GM08714 (cell line): ENCODE measurements at regions not wholly inside any gene's neighbourhood (a gene's known extent, or its start where the extent isn't known, plus 50 kb on each side); places are given as distances from the start of the nearest gene placed in this dataset.
"Not testable (repeated sequence)": the region's sequence is repeated elsewhere in the genome, so short reads cannot be mapped to it uniquely, and the experiment has no call there.

Experiments used
- H3K4me3 ChIP-seq: fragments of 200-500 bp; sonication (Bioruptor generic); 2 replicates; pipeline ENCODE4 v1.5.1; 2014; ENCODE audit warnings: mild to moderate bottlenecking, low read length, inconsistent platforms
- ZNF274 ChIP-seq: IDR thresholded peaks from 2 replicates; pipeline ENCODE4 v1.6.1; 2012; ENCODE audit warnings: mild to moderate bottlenecking, low read depth, low read length

DNA sequence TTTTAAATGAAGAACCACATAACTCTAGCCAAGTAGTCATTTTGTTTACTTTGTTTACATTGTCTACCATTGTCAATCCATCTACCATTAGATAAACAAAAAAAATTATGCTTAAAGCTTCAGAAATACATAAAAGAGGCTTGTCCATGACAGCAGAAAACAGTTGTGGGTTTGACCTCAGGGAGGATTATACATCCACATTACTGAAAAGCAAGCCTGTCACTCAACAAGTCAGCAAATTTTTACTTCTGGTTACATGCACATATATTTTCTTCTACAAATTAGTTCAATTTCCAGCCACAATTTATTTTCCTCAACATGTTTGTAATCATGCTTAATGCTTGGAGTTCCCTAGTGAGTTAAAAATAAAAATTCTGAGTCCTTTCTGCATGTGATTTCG, 713.3 kb downstream of the COL12A1 start:
- no peak overlapping the region for H3K4me3 ChIP-seq
- TF ChIP-seq ZNF274 = no peak

DNA sequence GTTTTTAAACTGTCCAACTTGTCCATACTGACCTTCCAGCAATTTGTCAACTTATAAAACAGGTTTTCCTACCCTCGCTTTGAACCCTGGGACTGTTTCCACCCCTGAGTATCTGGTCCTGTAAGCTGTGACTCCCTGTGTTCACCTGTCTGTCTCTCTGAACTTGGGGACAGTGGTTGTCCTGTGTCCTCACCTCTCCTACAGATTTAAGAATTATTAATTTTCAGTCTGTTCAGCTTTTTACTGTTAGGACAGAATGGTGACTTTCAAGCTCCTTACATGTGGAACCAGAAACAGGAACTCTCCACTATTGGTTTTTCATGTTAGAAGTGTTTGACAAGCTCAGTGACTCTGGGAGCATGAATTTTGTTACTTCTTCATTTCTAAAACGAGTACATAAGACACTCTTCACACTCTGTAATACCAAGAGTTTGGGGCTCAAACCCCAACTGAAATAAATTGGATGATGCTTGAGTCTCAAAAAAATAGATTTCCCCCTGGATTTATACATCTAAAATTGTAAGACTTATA, 713.9 kb downstream of the COL12A1 start:
- no peak for TF ChIP-seq ZNF274
- H3K4me3 ChIP-seq = no peak overlapping the region

DNA sequence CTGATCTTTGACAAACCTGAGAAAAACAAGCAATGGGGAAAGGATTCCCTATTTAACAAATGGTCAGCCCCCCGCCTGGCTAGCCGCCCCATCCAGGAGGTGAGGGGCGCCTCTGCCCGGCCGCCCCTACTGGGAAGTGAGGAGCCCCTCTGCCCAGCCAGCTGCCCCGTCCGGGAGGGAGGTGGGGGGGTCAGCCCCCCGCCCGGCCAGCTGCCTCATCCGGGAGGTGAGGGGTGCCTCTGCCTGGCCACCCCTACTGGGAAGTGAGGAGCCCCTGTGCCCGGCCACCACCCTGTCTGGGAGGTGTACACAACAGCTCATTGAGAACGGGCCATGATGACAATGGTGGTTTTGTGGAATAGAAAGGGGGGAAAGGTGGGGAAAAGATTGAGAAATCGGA, 717.1 kb downstream of the COL12A1 start:
- H3K4me3 ChIP-seq = not testable (repeated sequence)

GRCh38 chr6:74482180-74482579, 723.7 kb downstream of the COL12A1 start:
- no peak overlapping the region for H3K4me3 ChIP-seq
- no peak for TF ChIP-seq ZNF274

GRCh38 chr6:74480561-74480960, 725.3 kb downstream of the COL12A1 start:
- no peak overlapping the region for H3K4me3 ChIP-seq
- TF ChIP-seq ZNF274 = no peak

- TF ChIP-seq ZNF274 = no peak
Measured at GRCh38 chr6:74479960-74480359, 725.9 kb downstream of the COL12A1 start.

DNA sequence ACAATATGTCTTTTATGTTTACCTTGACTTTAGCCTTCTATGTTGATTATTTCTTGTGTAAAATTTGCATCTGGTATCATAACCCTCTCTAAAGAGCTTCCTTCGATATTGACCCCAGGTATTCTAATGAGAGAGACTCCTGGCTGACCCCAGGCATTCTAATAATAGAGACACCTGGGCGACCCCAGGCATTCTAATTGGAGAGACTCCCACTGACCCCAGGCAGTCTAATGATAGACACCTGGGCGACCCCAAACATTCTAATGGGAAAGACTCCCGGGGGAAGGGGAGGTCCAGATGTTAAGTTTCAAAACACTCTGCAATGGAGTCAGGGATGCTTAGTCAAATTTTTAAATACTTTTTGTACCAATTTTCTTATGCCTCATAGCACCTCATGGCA, 726.4 kb downstream of the COL12A1 start:
- TF ChIP-seq ZNF274 = no peak
- no peak overlapping the region for H3K4me3 ChIP-seq

More at GRCh38 chr6:74479960-74480359, 725.9 kb downstream of the COL12A1 start:
- H3K4me3 ChIP-seq = no peak overlapping the region

DNA sequence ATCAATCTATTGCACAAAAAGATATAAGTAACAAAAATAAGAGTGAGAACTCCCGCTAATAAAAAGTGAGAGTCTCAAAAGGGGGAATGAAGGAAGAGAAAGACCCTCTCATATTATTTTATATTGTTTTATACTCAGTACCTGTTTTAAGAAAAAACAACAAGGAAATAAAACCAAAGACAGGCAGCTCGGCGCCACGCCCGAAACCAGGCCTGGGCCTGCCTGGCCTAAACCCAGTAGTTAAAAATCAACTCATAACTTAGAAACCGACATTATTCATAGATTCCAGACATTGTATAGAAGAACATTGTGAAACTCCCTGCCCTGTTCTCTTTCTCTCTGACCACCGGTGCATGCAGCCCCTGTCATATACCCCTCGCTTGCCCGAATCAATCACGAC, 731.8 kb downstream of the COL12A1 start:
- not testable (repeated sequence) for H3K4me3 ChIP-seq

GRCh38 chr6:74468552-74468951, 737.3 kb downstream of the COL12A1 start:
- not testable (repeated sequence) for H3K4me3 ChIP-seq

- no peak overlapping the region for H3K4me3 ChIP-seq
- no peak for TF ChIP-seq ZNF274
Measured at GRCh38 chr6:74467533-74468215, 738.2 kb downstream of the COL12A1 start.

GRCh38 chr6:74466572-74466971, 739.3 kb downstream of the COL12A1 start:
- TF ChIP-seq ZNF274 = no peak
- no peak overlapping the region for H3K4me3 ChIP-seq

GRCh38 chr6:74459260-74459659, 746.6 kb downstream of the COL12A1 start:
- no peak overlapping the region for H3K4me3 ChIP-seq
- TF ChIP-seq ZNF274 = no peak

DNA sequence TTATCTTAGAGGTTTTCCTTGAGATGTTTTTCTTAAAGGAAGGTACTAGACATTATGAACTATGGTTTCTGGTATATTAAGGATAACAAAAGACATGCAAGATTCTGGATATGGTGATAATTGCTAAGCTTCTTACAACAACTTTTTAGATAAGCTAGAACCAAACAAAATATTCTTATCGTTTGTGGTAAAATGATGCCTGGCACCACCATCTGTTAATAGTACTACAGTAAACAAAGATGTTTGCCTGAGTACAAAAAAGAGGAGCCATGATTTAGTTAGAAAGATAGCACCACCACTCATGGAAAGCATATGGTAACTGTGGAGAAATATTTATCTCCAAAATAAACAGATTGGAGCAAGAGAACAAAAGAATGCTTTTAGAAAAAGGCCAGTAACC, 747.3 kb downstream of the COL12A1 start:
- no peak overlapping the region for H3K4me3 ChIP-seq
- no peak for TF ChIP-seq ZNF274

- TF ChIP-seq ZNF274 = no peak
- no peak overlapping the region for H3K4me3 ChIP-seq
Measured at GRCh38 chr6:74455786-74456185, 750.1 kb downstream of the COL12A1 start.

DNA sequence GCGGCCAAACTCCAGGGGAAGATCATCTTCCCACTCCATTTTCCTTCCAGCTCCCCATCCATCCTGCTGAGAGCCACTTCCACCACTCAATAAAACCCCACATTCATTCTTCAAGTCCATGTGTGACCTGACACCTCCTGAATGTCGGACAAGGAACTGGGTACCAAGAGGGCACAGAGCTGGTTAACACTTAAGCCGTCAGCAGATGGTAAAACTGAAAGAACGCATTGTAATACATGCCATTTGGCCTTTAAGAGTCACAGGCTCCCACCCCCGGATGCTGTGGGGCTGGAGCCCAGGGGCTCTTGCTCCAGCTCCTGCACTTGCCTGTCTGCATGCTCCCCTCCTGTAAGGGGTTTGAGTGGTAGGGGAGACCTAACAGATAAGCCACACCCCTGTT, 753.9 kb downstream of the COL12A1 start:
- no peak for TF ChIP-seq ZNF274
- no peak overlapping the region for H3K4me3 ChIP-seq

DNA sequence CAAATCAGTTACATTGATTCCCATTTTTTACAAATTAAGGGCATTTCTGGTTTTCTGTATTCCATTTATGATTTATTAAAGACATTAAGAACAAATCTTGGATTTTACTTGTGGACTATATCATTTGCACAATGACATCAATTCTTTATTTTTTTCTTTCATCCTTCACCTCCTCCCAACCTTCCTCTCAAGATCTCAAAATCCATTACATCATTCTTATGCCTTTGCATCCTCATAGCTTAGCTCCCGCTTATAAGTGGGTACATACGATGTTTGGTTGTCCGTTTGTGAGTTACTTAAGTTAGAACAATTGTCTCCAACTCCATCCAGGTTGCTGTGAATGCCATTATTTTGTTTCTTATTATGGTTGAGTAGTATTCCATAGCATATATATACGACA, 752.8 kb downstream of the CD109 start:
- TF ChIP-seq ZNF274 = no peak
- no peak overlapping the region for H3K4me3 ChIP-seq
